HG03575 (cell line): ENCODE measurements at regions not wholly inside any gene's neighbourhood (a gene's known extent, or its start where the extent isn't known, plus 50 kb on each side); places are given as distances from the start of the nearest gene placed in this dataset.

Experiments used
- ATAC-seq: cut with Tn5 transposase; IDR thresholded peaks from one replicate; pipeline ENCODE4 v1.9.1; 2021; ENCODE audit not compliant: unreplicated experiment, insufficient number of reproducible peaks, low FRiP score; ENCODE audit errors: extremely low read depth

GRCh38 chr2:219965287-219966194, 338.1 kb downstream of the SLC4A3 start:
- ATAC-seq, result no peak

GRCh38 chr2:219967247-219968245, 340.1 kb downstream of the SLC4A3 start:
- ATAC-seq, result no peak

DNA sequence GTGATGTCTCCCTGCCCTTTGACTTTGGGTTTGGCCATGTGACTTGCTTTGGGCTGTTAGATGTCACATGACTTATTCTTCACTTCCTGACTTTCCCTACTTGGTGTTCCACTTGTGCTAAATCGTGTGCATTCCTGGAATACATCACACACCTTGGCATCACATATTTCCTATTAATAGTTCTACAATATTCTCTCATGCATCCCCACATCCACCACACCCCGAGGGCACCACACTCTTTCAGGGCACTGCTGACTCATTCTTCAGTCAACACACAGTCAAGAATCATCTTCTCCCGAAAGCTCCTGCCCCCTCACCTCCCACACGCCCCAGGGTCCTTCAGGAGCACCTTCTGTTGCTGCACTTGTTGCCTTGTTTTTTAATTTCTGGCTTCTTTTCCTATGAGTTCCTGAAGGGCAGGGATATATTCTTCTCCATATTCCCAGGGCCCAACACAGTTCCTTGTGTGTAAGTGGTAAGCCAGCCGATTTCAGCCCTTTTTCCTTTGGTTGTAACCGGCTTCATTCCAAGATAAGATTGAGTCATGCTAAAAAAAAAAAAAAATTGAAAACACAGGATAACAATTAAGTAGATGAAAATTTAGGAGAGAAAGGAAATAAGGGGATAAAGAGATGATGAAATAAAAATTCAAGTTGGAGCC, 341.4 kb downstream of the SLC4A3 start:
- ATAC-seq, result no peak

DNA sequence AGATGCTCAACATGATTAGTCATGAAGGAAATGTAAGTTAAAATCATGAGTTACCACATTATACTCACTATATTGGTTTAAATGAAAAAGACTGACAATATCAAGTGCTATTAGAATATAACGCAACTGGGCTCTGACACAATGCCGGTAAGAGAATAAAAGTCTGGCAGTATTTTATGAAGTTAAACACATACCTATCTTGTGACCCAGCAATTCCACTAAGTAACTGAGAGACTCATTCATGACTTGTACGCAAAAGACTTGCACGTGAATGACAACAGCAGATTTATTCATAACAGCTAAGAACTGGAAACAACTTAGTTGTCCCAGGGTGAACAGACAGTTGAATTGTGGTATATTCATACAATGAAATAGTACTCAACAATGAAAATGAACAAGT, 342.1 kb downstream of the SLC4A3 start:
- no peak for ATAC-seq

- no peak for ATAC-seq
These were observed 345.7 kb downstream of the SLC4A3 start for GRCh38 chr2:219973136-219973535.

- no peak for ATAC-seq
These were observed 349.4 kb downstream of the SLC4A3 start for GRCh38 chr2:219976871-219977270.

- no peak for ATAC-seq
These were observed 353.2 kb downstream of the SLC4A3 start for GRCh38 chr2:219980638-219981037.

DNA sequence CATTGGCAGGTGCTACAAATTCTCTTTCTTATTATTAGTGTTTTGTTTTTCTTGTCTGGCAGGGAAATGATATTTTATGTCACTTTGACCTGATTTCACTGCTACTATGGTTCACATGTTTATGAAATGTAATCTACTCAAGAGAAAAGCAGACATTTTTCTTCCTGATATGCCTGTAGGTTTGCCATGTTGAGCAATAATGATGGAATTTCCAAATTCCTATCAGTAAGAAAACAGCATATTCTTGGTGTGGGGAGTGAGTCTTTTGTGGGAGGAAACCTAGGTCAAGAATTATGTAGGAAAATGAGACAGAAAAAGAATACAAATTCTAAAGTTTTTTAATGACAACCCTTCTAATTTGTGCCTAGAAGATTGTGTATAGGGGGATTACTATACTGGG, 356.4 kb downstream of the SLC4A3 start:
- ATAC-seq, result no peak

GRCh38 chr2:219985017-219985416, 357.6 kb downstream of the SLC4A3 start:
- ATAC-seq, result no peak

DNA sequence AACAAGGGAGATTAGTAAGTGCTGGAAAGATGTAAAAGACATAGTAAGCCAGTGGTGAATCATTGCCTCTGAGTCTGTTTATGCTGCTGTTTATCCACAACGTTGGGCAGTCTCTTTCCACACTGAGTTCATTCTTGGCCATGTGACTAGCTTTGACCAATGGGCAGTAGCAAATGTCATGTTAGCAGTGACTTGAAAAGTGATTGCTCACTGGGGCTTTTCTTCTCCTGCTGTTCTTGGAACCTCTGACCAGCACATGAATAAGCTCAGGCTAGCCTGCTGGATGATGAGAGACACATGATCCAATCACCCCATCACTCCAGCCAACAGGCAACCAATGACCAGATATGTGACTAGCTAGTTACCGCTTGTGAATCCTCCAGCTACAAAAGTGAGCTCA, 360.4 kb downstream of the SLC4A3 start:
- no peak for ATAC-seq

DNA sequence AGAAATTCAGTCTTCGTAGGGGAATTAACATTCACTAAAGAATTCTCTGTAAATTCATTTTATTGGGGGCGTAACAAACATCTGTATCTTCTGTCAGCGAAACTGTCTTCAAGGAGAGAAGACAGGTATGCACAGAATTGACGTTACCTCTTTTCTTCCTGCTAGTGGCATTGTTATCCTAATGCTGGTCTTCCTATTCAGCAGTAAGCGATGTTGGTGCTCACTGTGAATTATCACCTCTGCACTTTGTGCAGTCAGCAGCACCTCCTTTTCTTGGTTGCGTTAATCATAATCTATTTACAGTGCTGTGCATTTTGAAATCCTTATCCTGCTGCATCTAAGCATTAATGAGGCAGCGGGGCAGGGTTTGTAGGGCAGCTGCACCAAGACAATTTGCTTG, 362.3 kb downstream of the SLC4A3 start:
- no peak for ATAC-seq

DNA sequence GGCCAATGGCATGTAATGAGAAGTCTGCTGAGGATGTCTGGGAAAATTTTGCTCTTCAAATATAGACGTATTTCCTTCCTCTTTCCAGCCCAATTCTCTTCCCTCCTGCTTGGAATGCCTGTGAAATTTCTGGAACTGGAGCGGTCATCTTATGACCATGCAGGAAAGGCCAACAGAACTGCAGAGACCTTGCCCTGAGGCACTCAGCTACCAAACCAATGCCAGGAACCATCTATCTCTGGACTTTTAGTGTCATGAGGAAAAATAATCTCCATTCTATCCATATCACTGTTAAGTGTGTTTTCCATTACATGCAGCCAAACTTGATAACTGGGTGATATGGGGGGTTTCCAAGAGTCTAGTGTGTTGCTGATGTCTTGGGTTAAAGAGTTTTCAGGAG, 363.7 kb downstream of the SLC4A3 start:
- no peak for ATAC-seq

DNA sequence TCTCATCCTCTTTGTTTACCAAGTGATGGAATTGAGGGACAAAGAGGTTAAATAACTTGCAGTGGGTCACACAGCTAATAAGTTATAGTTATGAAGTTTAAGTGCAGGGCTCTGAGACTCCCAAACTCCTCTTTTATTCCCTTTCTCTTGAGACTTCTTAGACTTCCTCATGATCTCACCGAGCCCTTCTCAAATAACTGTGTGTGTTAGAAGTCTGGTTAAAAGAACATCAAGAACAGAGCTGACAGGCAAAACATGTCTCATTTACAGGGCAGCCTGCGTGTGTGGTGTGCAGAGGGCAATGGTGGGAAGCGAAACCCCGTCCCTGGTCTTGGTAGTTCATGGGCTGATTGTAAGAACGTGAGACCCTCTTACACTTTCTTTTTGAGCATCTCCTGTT, 368.0 kb downstream of the SLC4A3 start:
- ATAC-seq, result no peak

DNA sequence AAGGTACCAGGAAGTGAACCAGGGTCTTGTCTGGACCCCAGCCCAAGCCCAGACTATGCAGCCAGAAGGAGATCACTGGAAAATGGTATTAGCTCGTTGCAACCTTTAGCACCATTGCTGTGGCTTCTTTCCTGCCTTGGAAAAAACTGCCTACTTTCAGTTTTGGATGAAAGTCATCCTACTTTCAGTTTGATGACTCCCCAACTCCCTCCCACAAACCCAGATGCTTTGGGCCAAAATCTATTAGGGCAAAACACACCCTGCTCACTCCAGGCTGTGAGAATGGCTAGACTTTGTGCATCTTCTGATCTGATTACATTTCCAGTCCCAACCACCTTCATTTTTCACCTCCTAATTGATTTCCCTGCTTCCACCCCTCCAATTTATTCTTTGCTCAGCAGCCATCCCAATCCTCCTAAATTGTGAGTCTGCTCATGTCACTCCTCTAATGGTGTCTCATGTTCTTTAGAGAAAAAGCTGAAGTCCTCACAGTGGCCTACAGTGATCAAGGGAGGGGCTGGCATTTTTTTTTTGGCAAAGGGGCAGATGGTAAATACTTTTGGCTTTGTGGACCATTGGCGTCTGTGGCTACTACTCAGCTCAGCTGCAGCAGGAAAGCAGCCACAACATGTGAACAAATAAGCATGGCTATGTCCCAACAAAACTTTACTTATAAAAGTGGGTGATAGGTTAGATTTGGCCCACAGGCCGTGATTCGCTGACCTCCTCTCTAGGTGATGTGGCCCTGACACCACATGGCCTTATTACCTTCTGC, 368.7 kb downstream of the SLC4A3 start:
- no peak for ATAC-seq

DNA sequence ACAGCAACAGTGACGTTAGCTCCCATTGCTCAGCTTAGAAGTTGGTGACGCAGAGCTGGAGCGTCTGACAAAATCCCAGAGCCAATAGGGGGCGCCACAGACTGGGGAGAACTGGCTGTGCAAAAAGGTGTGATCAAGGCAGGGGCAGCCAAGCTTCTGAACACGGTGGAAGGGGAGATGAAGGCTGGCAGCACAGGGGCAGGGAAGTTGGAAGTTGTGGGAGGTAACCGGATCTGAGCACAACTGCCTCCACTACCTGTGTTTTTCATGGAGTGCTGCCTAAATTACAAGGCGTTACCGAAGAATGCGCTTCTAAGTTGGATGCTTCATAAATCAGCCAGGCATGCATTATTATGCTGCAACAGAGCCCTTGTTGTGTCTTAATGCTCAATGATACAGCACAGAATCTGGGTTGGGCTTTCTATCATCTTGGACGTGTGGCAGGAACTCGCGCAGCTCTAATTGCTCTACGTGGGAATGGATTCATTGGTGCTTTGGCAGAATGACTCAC, 370.0 kb downstream of the SLC4A3 start:
- no peak for ATAC-seq

GRCh38 chr2:219998107-219998506, 370.7 kb downstream of the SLC4A3 start:
- ATAC-seq, result no peak

DNA sequence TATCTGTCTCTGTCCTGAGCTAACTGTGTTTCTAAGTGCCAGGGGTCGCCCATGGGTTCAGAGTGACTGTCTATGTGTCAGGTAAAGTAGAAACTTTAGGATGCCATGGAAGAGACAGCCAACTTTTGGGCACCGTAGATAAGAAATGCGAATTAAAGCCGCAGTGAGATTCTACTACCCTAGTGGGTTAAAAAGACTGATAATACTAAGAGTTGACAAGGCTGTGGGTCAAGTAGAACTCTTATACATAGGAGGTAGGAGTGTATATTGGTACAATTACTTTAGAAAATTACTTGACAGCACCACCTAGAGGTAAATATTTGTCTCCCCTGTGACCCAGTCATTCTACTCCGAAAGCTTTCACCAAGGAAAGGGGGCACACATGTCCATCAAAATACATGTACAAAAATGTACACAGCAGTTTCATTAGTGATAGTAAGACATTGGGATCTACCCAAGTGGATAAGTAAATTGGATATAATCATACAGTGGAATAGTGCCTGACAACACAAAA, 371.3 kb downstream of the SLC4A3 start:
- no peak for ATAC-seq

DNA sequence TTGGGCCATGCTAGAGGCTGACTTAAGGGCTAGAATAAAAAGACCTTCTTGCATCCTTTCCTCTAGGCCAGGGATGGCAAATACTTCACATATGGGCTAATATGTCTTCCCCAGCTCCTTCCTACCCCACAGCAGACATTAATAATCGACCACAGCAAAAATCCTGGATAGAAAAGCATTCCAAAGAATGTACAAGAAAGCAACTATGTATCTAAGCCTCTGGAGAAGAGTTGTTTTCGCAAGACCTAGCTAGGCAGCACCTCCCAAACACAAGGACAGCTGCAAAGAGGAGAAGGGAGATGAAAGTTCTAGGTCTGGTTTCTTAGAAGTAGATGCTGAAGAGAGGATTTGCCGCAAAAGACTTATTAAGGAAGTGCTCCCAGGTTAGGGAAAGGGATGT, 372.6 kb downstream of the SLC4A3 start:
- ATAC-seq, result no peak
